ENCODE measurements at regions not wholly inside any gene's neighbourhood (a gene's known extent, or its start where the extent isn't known, plus 50 kb on each side); places are given as distances from the start of the nearest gene placed in this dataset.

GRCh38 chr4:111988514-111988913, 156.7 kb upstream of the FAM241A start:
- no CpG with 5 or more reads among the region's 3 CpGs for WGBS (ENCODE audit: insufficient coverage)
- Mint-ChIP-seq H3K27me3 (peaks cover 22% of the 10 kb centered on the region), H3K4me1 (peaks cover 13% of the 10 kb centered on the region), H3K9me3 (ENCODE audit: insufficient read depth) (no peaks in the 10 kb centered on the region), H3K4me3 (no peak overlapping the region), H3K27ac (no peak overlapping the region)
- Histone ChIP-seq H3K9me3 (ENCODE audit: control extremely low read depth in 1 of 3, control insufficient read depth in 2 of 3, insufficient read depth in 1 of 3, low read length in 2 of 3) (no peaks in the 10 kb centered on the region), H3K79me2 (ENCODE audit: control insufficient read depth, insufficient read depth, low read length) (no peaks in the 10 kb centered on the region), H3K36me3 (replicated peaks in 1 of 2; ENCODE audit: control extremely low read depth in 1 of 2, control insufficient read depth in 1 of 2, extremely low read depth in 1 of 2, insufficient read depth in 2 of 2, low read length in 1 of 2) (no peaks in the 10 kb centered on the region), H3K4me3 (ENCODE audit: control extremely low read depth in 1 of 5, extremely low read depth in 1 of 5, insufficient read depth in 1 of 5, low read depth in 2 of 5, low read length in 4 of 5) (no peak overlapping the region), H3K9ac (ENCODE audit: low read length) (no peak overlapping the region), H4K20me1 (ENCODE audit: control insufficient read depth, insufficient read depth, low read length, poor library complexity, severe bottlenecking) (no peaks in the 10 kb centered on the region), H3K4me1 (ENCODE audit: control insufficient read depth in 2 of 2, insufficient read depth in 2 of 2, low read length in 2 of 2) (peaks cover 10 to 12% of the 10 kb centered on the region in 2 donors), H3K27me3 (replicated peaks in 1 of 4; ENCODE audit: control extremely low read depth in 1 of 4, control insufficient read depth in 3 of 4, insufficient read depth in 4 of 4, low read length in 3 of 4) (peaks cover 0 to 6% (median 3%) of the 10 kb centered on the region in 4 experiments), H2AFZ (ENCODE audit: insufficient read depth, low read depth, low read length, poor library complexity, severe bottlenecking) (no peak overlapping the region), H3K4me2 (replicated peaks; ENCODE audit: low read depth, low read length, poor library complexity, severe bottlenecking) (no peak overlapping the region), H3K27ac (ENCODE audit: low read length in 2 of 2) (no peak overlapping the region)
- intact Hi-C loops (cut with micrococcal nuclease): no loop called here
- TF ChIP-seq CTCF (IDR thresholded peaks at IDR 0.05) (no peak), EZH2 (IDR thresholded peaks at IDR 0.05; ENCODE audit: borderline replicate concordance, insufficient read depth, low read depth, low read length, poor library complexity, severe bottlenecking) (no peak)
- ChIA-PET POLR2A (no interaction called here), CTCF (no interaction called here)
- DNase-seq (no peak), ATAC-seq (ENCODE audit: low read depth) (no peak)

GRCh38 chr4:111989817-111990216, 155.4 kb upstream of the FAM241A start:
- no peaks in the 10 kb centered on the region for H3K9me3 Mint-ChIP-seq (ENCODE audit: insufficient read depth)
- intact Hi-C loops (cut with micrococcal nuclease): no loop called here
- H3K4me2 ChIP-seq (replicated peaks; ENCODE audit: low read depth, low read length, poor library complexity, severe bottlenecking): no peak overlapping the region
- CTCF ChIA-PET: no interaction called here
- WGBS (ENCODE audit: insufficient coverage): no CpG with 5 or more reads among the region's 1 CpG
- DNase-seq: no peak
- no peaks in the 10 kb centered on the region for H3K9me3 ChIP-seq (ENCODE audit: control extremely low read depth in 1 of 3, control insufficient read depth in 2 of 3, insufficient read depth in 1 of 3, low read length in 2 of 3)
- H4K20me1 ChIP-seq (ENCODE audit: control insufficient read depth, insufficient read depth, low read length, poor library complexity, severe bottlenecking): no peaks in the 10 kb centered on the region
- peaks cover 0 to 11% (median 3%) of the 10 kb centered on the region in 4 experiments for H3K27me3 ChIP-seq (replicated peaks in 1 of 4; ENCODE audit: control extremely low read depth in 1 of 4, control insufficient read depth in 3 of 4, insufficient read depth in 4 of 4, low read length in 3 of 4)
- H3K4me1 Mint-ChIP-seq: peaks cover 13% of the 10 kb centered on the region
- POLR2A ChIA-PET: no interaction called here
- ATAC-seq (ENCODE audit: low read depth): no peak
- no peak overlapping the region for H3K4me3 Mint-ChIP-seq
- no peaks in the 10 kb centered on the region for H3K79me2 ChIP-seq (ENCODE audit: control insufficient read depth, insufficient read depth, low read length)
- H3K36me3 ChIP-seq (replicated peaks in 1 of 2; ENCODE audit: control extremely low read depth in 1 of 2, control insufficient read depth in 1 of 2, extremely low read depth in 1 of 2, insufficient read depth in 2 of 2, low read length in 1 of 2): no peaks in the 10 kb centered on the region
- H3K27me3 Mint-ChIP-seq: peaks cover 15% of the 10 kb centered on the region
- no peak overlapping the region for H3K9ac ChIP-seq (ENCODE audit: low read length)
- no peak overlapping the region for H3K27ac Mint-ChIP-seq
- TF ChIP-seq CTCF (IDR thresholded peaks at IDR 0.05) (no peak), EZH2 (IDR thresholded peaks at IDR 0.05; ENCODE audit: borderline replicate concordance, insufficient read depth, low read depth, low read length, poor library complexity, severe bottlenecking) (no peak)
- no peak overlapping the region for H3K4me3 ChIP-seq (ENCODE audit: control extremely low read depth in 1 of 5, extremely low read depth in 1 of 5, insufficient read depth in 1 of 5, low read depth in 2 of 5, low read length in 4 of 5)
- no peak overlapping the region for H2AFZ ChIP-seq (ENCODE audit: insufficient read depth, low read depth, low read length, poor library complexity, severe bottlenecking)
- no peak overlapping the region for H3K27ac ChIP-seq (ENCODE audit: low read length in 2 of 2)
- H3K4me1 ChIP-seq (ENCODE audit: control insufficient read depth in 2 of 2, insufficient read depth in 2 of 2, low read length in 2 of 2): peaks cover 10 to 12% of the 10 kb centered on the region in 2 donors

Data from B cell (primary cell).